ENCODE measurements at regions not wholly inside any gene's neighbourhood (a gene's known extent, or its start where the extent isn't known, plus 50 kb on each side); places are given as distances from the start of the nearest gene placed in this dataset.

DNA sequence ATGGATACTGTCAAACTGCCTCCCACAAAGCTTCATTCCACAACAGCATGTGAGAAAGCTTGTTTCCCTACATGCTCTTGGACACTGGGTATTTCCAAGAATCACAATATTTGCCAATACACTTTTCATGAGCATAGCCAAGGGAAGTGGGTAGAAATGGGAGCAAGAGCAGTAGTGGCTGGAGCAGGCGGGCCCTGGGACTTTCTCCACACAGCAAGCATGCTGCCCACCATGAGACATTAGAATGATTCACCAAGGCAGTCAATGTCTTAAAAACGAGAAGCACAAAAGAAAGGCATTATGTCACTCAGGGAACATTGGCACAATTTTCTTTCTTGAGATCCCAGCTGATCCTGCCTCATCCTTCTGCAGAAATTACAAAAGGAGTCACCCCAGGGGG is 371.6 kb upstream of the RUNX1 start:
- no peak for TF ChIP-seq EP300 (IDR thresholded peaks at IDR 0.05; ENCODE audit: borderline replicate concordance)
- TF ChIP-seq, protein P1, sequence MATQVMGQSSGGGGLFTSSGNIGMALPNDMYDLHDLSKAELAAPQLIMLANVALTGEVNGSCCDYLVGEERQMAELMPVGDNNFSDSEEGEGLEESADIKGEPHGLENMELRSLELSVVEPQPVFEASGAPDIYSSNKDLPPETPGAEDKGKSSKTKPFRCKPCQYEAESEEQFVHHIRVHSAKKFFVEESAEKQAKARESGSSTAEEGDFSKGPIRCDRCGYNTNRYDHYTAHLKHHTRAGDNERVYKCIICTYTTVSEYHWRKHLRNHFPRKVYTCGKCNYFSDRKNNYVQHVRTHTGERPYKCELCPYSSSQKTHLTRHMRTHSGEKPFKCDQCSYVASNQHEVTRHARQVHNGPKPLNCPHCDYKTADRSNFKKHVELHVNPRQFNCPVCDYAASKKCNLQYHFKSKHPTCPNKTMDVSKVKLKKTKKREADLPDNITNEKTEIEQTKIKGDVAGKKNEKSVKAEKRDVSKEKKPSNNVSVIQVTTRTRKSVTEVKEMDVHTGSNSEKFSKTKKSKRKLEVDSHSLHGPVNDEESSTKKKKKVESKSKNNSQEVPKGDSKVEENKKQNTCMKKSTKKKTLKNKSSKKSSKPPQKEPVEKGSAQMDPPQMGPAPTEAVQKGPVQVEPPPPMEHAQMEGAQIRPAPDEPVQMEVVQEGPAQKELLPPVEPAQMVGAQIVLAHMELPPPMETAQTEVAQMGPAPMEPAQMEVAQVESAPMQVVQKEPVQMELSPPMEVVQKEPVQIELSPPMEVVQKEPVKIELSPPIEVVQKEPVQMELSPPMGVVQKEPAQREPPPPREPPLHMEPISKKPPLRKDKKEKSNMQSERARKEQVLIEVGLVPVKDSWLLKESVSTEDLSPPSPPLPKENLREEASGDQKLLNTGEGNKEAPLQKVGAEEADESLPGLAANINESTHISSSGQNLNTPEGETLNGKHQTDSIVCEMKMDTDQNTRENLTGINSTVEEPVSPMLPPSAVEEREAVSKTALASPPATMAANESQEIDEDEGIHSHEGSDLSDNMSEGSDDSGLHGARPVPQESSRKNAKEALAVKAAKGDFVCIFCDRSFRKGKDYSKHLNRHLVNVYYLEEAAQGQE (IDR thresholded peaks at IDR 0.05; ENCODE audit: low read depth) = no peak
- TF ChIP-seq TCF12 (IDR thresholded peaks at IDR 0.05; ENCODE audit: low read depth) = no peak
- no peak for TF ChIP-seq CEBPB (IDR thresholded peaks at IDR 0.05)
- no peak for TF ChIP-seq ZBTB7A (IDR thresholded peaks at IDR 0.05; ENCODE audit: low read depth)
- TF ChIP-seq, protein P2, sequence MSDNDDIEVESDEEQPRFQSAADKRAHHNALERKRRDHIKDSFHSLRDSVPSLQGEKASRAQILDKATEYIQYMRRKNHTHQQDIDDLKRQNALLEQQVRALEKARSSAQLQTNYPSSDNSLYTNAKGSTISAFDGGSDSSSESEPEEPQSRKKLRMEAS (IDR thresholded peaks at IDR 0.05) = no peak
- TF ChIP-seq NFIC (IDR thresholded peaks at IDR 0.05) = no peak
- TF ChIP-seq EGR1 (IDR thresholded peaks at IDR 0.05) = no peak
- no peak for TF ChIP-seq CREB1 (IDR thresholded peaks at IDR 0.05; ENCODE audit: low read depth)
- TF ChIP-seq TAF1 (IDR thresholded peaks at IDR 0.05; ENCODE audit: low read depth) = no peak
- no peak for TF ChIP-seq YY1 (IDR thresholded peaks at IDR 0.05; ENCODE audit: low read depth)

DNA sequence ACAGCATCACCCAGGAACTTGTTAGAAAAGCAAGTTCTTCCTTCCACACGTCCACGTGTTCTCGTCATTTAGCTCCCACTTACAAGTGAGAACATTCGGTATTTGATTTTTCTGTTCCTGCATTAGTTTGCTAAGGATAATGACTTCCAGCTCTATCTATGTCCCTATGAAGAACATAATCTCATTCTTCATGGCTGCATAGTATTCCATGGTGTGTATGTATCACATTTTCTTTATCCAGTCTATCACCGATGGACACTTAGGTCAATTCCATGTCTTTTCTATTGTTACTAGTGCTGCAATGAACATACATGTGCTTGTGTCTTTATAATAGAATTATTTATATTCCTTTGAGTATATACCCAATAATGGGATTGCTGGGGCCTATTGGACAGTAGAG is 368.7 kb upstream of the RUNX1 start:
- TF ChIP-seq EGR1 (IDR thresholded peaks at IDR 0.05) = no peak
- TF ChIP-seq, protein P3, sequence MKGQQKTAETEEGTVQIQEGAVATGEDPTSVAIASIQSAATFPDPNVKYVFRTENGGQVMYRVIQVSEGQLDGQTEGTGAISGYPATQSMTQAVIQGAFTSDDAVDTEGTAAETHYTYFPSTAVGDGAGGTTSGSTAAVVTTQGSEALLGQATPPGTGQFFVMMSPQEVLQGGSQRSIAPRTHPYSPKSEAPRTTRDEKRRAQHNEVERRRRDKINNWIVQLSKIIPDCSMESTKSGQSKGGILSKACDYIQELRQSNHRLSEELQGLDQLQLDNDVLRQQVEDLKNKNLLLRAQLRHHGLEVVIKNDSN (IDR thresholded peaks at IDR 0.05) = no peak
- TF ChIP-seq TEAD4 (IDR thresholded peaks at IDR 0.05) = no peak
- no peak for TF ChIP-seq EP300 (IDR thresholded peaks at IDR 0.05; ENCODE audit: borderline replicate concordance)
- TF ChIP-seq, protein P1 (IDR thresholded peaks at IDR 0.05; ENCODE audit: low read depth) = no peak
- no peak for TF ChIP-seq CREB1 (IDR thresholded peaks at IDR 0.05; ENCODE audit: low read depth)
- TF ChIP-seq NFIC (IDR thresholded peaks at IDR 0.05) = no peak
- TF ChIP-seq CEBPB (IDR thresholded peaks at IDR 0.05) = no peak
- no peak for TF ChIP-seq RAD21 (IDR thresholded peaks at IDR 0.05; ENCODE audit: low read depth)
- TF ChIP-seq ZBTB7A (IDR thresholded peaks at IDR 0.05; ENCODE audit: low read depth) = no peak
- TF ChIP-seq, protein P2 (IDR thresholded peaks at IDR 0.05) = no peak
- no peak for TF ChIP-seq TCF12 (IDR thresholded peaks at IDR 0.05; ENCODE audit: low read depth)
- no peak for TF ChIP-seq TAF1 (IDR thresholded peaks at IDR 0.05; ENCODE audit: low read depth)
- no peak for TF ChIP-seq YY1 (IDR thresholded peaks at IDR 0.05; ENCODE audit: low read depth)
- TF ChIP-seq FOXM1 (IDR thresholded peaks at IDR 0.05; ENCODE audit: borderline replicate concordance, low read depth) = no peak

DNA sequence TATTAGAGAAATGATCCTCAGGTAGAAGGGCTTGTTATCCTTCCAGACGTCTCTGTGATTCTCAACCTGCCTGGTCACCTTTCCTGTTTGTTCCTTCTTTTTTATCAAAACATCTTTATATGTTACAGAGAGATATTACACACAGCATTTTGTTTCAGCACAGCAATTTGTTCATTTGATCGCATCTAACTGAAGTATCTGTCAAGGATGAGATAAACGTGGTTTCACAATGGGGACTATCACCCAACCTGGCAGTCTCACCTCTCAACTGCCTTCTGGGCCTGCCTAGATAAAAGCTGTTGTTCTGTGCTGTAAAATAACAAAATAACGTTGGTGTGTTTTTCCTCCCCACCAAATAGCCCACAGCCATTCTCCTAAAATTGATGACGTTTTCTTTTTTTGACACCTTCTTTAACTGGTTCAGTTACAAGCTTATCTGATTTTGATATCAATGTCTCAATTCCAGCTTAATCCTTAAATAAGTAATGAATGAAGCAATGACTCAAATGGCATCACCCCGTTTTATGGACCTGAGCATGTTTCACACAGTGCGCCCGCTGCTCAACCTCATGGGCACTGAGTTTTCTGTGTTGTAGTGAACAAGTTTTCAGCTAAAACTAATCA is 367.9 kb upstream of the RUNX1 start:
- TF ChIP-seq, protein P1 (IDR thresholded peaks at IDR 0.05; ENCODE audit: low read depth) = no peak
- TF ChIP-seq CEBPB (IDR thresholded peaks at IDR 0.05) (no peak), FOXM1 (IDR thresholded peaks at IDR 0.05; ENCODE audit: borderline replicate concordance, low read depth) (no peak), YY1 (IDR thresholded peaks at IDR 0.05; ENCODE audit: low read depth) (no peak), NFIC (IDR thresholded peaks at IDR 0.05) (no peak), ZBTB7A (IDR thresholded peaks at IDR 0.05; ENCODE audit: low read depth) (no peak), EP300 (IDR thresholded peaks at IDR 0.05; ENCODE audit: borderline replicate concordance) (no peak), CREB1 (IDR thresholded peaks at IDR 0.05; ENCODE audit: low read depth) (no peak), TAF1 (IDR thresholded peaks at IDR 0.05; ENCODE audit: low read depth) (no peak), RAD21 (IDR thresholded peaks at IDR 0.05; ENCODE audit: low read depth) (no peak), TCF12 (IDR thresholded peaks at IDR 0.05; ENCODE audit: low read depth) (no peak), EGR1 (IDR thresholded peaks at IDR 0.05) (no peak), TEAD4 (IDR thresholded peaks at IDR 0.05) (no peak)
- TF ChIP-seq, protein P3 (IDR thresholded peaks at IDR 0.05) = no peak
- TF ChIP-seq, protein P2 (IDR thresholded peaks at IDR 0.05) = no peak

All from Ishikawa (cell line).